ENCODE measurements at regions not wholly inside any gene's neighbourhood (a gene's known extent, or its start where the extent isn't known, plus 50 kb on each side); places are given as distances from the start of the nearest gene placed in this dataset.

DNA sequence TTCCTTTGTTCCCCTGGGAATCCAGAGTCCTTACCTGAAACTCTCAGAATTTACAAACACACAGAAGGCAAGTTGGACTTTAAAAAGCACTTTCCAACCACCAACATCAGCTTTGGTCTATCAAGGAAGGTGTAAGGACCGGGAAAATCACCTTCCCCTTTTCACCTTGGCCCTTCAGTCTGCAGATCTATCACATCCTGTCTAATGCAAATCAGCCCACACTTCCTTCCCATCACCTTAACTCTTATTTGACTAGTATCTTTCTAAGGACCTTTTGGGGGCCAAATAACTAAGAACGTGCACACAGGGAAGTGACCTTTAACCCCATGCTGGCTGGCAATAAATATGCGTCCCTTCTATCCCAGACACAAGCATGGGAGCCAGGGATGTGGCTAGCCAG, 320.6 kb downstream of the ARRDC4 start:
- TF ChIP-seq, protein P1, sequence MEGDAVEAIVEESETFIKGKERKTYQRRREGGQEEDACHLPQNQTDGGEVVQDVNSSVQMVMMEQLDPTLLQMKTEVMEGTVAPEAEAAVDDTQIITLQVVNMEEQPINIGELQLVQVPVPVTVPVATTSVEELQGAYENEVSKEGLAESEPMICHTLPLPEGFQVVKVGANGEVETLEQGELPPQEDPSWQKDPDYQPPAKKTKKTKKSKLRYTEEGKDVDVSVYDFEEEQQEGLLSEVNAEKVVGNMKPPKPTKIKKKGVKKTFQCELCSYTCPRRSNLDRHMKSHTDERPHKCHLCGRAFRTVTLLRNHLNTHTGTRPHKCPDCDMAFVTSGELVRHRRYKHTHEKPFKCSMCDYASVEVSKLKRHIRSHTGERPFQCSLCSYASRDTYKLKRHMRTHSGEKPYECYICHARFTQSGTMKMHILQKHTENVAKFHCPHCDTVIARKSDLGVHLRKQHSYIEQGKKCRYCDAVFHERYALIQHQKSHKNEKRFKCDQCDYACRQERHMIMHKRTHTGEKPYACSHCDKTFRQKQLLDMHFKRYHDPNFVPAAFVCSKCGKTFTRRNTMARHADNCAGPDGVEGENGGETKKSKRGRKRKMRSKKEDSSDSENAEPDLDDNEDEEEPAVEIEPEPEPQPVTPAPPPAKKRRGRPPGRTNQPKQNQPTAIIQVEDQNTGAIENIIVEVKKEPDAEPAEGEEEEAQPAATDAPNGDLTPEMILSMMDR (IDR thresholded peaks at IDR 0.05) = no peak
- TF ChIP-seq POLR2A (IDR thresholded peaks at IDR 0.05) = no peak
